Ishikawa (cell line): ENCODE measurements at regions not wholly inside any gene's neighbourhood (a gene's known extent, or its start where the extent isn't known, plus 50 kb on each side); places are given as distances from the start of the nearest gene placed in this dataset.

ENCODE experiments used
- CEBPB ChIP-seq: IDR thresholded peaks from 2 replicates; pipeline ENCODE4 v1.6.1; 2012
- CREB1 ChIP-seq: IDR thresholded peaks from 2 replicates; pipeline ENCODE4 v1.6.1; 2012; ENCODE audit warnings: low read depth
- EGR1 ChIP-seq: IDR thresholded peaks from 2 replicates; pipeline ENCODE4 v1.6.1; 2012
- EP300 ChIP-seq: IDR thresholded peaks from 2 replicates; pipeline ENCODE4 v1.6.1; 2012; ENCODE audit warnings: borderline replicate concordance
- FOXM1 ChIP-seq: IDR thresholded peaks from 2 replicates; pipeline ENCODE4 v1.6.1; 2012; ENCODE audit warnings: low read depth, borderline replicate concordance
- NFIC ChIP-seq: IDR thresholded peaks from 2 replicates; pipeline ENCODE4 v1.6.1; 2012
- RAD21 ChIP-seq: IDR thresholded peaks from 2 replicates; pipeline ENCODE4 v1.6.1; 2012; ENCODE audit warnings: low read depth
- REST ChIP-seq: IDR thresholded peaks from 2 replicates; pipeline ENCODE4 v1.6.1; 2012; ENCODE audit warnings: low read depth, mild to moderate bottlenecking
- TAF1 ChIP-seq: IDR thresholded peaks from 2 replicates; pipeline ENCODE4 v1.6.1; 2012; ENCODE audit warnings: low read depth, mild to moderate bottlenecking
- TCF12 ChIP-seq: IDR thresholded peaks from 2 replicates; pipeline ENCODE4 v1.6.1; 2012; ENCODE audit warnings: low read depth
- TEAD4 ChIP-seq: IDR thresholded peaks from 2 replicates; pipeline ENCODE4 v1.6.1; 2012
- YY1 ChIP-seq: IDR thresholded peaks from 2 replicates; pipeline ENCODE4 v1.6.1; 2012; ENCODE audit warnings: low read depth
- ZBTB7A ChIP-seq: IDR thresholded peaks from 2 replicates; pipeline ENCODE4 v1.6.1; 2012; ENCODE audit warnings: low read depth
- TF ChIP-seq, protein P1 (sequence below): IDR thresholded peaks from 2 replicates; pipeline ENCODE4 v1.6.1; 2012
- TF ChIP-seq, protein P2 (sequence below): IDR thresholded peaks from 2 replicates; pipeline ENCODE4 v1.6.1; 2012

DNA sequence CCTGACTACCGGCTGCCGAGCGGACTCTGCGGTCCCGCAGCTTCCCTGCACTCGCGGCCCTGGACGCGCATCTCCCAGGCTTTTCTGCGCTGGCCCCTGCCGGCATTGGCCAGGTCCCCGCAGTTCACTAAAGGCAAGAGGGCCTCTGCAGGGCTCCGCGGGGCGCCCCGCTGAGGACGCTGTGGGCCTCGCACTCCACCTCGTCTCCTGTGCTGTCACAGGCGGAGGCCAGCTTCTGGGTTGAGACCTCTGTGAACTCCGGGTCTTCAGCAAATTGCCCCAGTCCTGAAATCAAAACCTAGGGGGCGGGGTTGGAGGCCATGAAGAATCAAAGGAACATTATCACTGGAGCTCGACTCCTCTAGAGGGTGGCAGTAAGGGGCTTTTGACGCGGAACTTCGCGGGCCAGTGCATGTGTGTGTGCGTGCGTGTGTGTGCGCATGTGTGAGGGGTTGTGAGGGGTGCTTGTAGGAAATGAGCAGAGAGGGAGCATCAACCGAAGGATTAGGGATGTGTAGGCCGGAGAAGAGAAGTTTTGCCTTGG is 68.5 kb upstream of the CAPRIN2 start:
- TF ChIP-seq EP300: no peak
- TF ChIP-seq TAF1: no peak
- TF ChIP-seq, protein P1, sequence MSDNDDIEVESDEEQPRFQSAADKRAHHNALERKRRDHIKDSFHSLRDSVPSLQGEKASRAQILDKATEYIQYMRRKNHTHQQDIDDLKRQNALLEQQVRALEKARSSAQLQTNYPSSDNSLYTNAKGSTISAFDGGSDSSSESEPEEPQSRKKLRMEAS: no peak
- no peak for TF ChIP-seq TCF12
- TF ChIP-seq NFIC: no peak
- no peak for TF ChIP-seq FOXM1
- TF ChIP-seq, protein P2, sequence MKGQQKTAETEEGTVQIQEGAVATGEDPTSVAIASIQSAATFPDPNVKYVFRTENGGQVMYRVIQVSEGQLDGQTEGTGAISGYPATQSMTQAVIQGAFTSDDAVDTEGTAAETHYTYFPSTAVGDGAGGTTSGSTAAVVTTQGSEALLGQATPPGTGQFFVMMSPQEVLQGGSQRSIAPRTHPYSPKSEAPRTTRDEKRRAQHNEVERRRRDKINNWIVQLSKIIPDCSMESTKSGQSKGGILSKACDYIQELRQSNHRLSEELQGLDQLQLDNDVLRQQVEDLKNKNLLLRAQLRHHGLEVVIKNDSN: no peak
- no peak for TF ChIP-seq CEBPB
- no peak for TF ChIP-seq RAD21
- TF ChIP-seq YY1: no peak
- no peak for TF ChIP-seq ZBTB7A
- no peak for TF ChIP-seq TEAD4
- no peak for TF ChIP-seq CREB1
- TF ChIP-seq EGR1: no peak
- no peak for TF ChIP-seq REST

DNA sequence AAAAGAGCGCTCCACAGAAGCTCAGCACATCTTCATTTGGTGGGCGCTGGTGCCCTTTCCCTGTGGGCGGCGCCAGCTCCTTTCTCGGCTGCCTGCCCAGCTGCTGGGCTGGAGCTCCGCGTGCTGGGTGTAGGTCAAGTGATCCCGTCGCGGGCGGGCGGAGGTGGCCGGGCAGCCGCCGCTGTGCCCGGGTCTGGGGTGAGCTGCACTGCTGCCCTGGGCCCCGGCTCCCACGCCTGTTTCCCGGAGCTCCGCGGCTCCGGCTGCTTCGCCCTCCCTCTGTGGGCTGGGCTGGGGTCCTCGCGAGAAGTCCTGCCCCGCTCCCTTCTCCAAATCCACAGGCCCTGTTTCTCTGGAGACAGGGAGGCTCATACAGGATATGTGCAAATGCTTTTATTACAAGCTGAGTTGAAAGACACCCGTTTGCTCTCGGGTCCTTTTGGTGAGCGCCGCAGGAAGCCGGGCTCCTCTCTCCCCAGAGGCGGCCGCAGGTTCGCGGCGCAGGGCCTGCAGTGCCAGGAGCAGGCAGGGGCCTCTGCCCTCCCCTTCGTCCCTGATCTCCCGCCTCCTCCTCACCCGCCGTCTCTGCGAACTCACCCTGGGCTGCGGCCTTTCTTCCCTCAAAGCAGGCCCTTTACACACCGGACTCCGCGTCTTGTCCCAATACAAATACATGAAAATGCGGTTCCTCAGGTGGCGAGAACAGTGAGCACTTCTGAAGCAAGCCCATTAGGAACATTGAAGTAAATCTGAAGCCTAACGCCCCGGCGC is 67.8 kb upstream of the CAPRIN2 start:
- no peak for TF ChIP-seq FOXM1

- TF ChIP-seq TCF12: no peak
- TF ChIP-seq CREB1: no peak
- TF ChIP-seq CEBPB: no peak
- TF ChIP-seq EP300: no peak
- no peak for TF ChIP-seq YY1
- no peak for TF ChIP-seq FOXM1
- TF ChIP-seq REST: no peak
- TF ChIP-seq RAD21: no peak
Observed at GRCh38 chr12:30820406-30820946, 65.7 kb upstream of the CAPRIN2 start.

DNA sequence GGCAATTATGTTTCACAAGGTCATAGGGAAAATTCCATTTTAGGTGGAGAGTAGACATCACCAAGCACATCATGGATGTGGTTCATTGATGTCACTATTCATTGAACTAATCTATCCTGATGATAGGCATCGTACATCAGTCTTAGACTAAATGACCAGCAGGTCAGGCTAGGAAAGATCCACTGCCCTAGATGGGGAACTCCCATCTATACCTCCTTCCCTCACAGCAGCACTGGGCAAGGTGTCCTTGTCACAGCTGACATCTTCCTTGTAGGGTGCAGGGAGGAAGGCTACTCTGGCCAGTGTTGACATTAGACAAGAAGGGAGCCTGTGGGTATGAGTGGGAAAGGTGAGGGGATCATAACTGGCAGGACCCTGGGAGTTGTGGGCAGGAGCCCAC is 63.8 kb upstream of the CAPRIN2 start:
- TF ChIP-seq CEBPB: no peak
- no peak for TF ChIP-seq EGR1
- TF ChIP-seq TAF1: no peak

DNA sequence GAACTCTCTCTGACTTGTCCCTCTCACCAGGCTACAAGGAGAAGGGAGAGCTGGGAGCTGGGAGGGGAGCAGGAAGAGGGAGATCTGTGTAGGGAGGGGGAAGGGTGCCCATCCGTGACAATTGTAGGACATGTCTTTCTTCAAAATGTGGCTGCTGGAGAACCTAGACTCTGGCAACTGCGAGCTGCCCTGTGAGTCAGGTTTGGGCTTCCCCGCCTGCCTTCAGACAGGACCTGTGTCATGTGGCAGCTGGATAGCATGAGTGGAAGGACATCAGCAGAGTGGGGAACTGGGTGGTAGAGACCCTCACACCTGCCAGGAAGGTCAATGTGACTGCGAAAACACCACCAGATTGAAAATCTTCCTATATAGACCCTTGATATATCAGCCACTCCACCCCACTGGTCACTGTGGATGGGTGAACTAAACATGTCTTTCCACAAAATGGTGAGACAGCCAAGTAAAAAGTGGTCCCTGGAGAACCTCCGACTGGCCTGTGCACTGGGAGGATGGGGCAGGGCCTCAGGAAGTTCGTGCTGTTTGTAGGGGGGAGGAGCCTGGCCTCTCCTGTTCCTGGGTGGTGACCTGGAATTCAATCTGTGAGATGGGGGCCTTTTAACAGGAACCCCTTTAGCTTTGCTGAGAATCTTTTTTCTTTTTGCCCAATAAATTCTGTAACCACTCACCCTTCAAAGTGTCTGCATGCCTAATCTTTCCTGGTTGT is 62.2 kb upstream of the CAPRIN2 start:
- TF ChIP-seq ZBTB7A (no peak), CREB1 (no peak), EGR1 (no peak), EP300 (no peak), TAF1 (no peak)

GRCh38 chr12:30814295-30814655 is 59.5 kb upstream of the CAPRIN2 start:
- TF ChIP-seq CREB1: no peak
- TF ChIP-seq EP300: no peak
- TF ChIP-seq NFIC: no peak
- no peak for TF ChIP-seq REST
- TF ChIP-seq CEBPB: no peak
- no peak for TF ChIP-seq TCF12
- TF ChIP-seq TAF1: no peak
- TF ChIP-seq RAD21: no peak
- no peak for TF ChIP-seq EGR1
- no peak for TF ChIP-seq ZBTB7A
- no peak for TF ChIP-seq YY1
- TF ChIP-seq, protein P1: no peak
